ENCODE measurements at regions not wholly inside any gene's neighbourhood (a gene's known extent, or its start where the extent isn't known, plus 50 kb on each side); places are given as distances from the start of the nearest gene placed in this dataset.

DNA sequence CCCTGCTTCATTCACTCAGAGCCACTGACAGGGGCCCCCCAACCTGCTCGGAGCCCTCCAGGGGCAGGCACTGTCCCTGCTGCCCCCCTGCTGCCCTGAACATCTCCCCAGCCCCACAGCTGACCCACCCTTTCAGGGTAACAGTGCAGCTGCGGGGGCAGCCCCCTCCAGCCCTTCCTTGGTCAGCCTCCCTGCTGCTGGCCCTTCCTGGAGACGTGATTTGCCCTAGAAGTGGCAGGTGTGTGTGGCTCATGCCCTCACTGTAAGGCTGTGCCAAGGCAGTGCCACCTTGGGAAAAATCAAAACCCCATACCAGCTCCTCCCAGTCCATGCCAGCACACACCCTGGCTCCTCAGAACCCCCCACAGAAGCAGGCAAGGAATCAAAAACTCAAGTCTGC, 184.2 kb upstream of the HDAC4 start:
- H3K4me1 Mint-ChIP-seq (ENCODE audit: low read depth) = no peaks in the 10 kb centered on the region
- no peaks in the 10 kb centered on the region for H3K27me3 Mint-ChIP-seq
- intact Hi-C loops (cut with DNase I, micrococcal nuclease) = no loop called here
- Histone ChIP-seq H3K4me1 (ENCODE audit: insufficient read depth, low read length) (peaks cover 3% of the 10 kb centered on the region), H3K4me3 (ENCODE audit: low read length) (no peak overlapping the region), H3K27me3 (ENCODE audit: control insufficient read depth in 1 of 2, insufficient read depth in 2 of 2, low read length in 2 of 2) (no peaks in the 10 kb centered on the region), H3K9me3 (ENCODE audit: control insufficient read depth in 1 of 2, insufficient read depth in 1 of 2, low read length in 2 of 2) (no peaks in the 10 kb centered on the region), H3K36me3 (ENCODE audit: insufficient read depth, low read length) (no peaks in the 10 kb centered on the region), H3K27ac (ENCODE audit: low read depth in 1 of 2, low read length in 2 of 2) (no peak overlapping the region)
- ChIA-PET POLR2A (no interaction called here), CTCF (no interaction called here)
- no peak overlapping the region for H3K27ac Mint-ChIP-seq
- no peaks in the 10 kb centered on the region for H3K9me3 Mint-ChIP-seq
- TF ChIP-seq, protein P1, sequence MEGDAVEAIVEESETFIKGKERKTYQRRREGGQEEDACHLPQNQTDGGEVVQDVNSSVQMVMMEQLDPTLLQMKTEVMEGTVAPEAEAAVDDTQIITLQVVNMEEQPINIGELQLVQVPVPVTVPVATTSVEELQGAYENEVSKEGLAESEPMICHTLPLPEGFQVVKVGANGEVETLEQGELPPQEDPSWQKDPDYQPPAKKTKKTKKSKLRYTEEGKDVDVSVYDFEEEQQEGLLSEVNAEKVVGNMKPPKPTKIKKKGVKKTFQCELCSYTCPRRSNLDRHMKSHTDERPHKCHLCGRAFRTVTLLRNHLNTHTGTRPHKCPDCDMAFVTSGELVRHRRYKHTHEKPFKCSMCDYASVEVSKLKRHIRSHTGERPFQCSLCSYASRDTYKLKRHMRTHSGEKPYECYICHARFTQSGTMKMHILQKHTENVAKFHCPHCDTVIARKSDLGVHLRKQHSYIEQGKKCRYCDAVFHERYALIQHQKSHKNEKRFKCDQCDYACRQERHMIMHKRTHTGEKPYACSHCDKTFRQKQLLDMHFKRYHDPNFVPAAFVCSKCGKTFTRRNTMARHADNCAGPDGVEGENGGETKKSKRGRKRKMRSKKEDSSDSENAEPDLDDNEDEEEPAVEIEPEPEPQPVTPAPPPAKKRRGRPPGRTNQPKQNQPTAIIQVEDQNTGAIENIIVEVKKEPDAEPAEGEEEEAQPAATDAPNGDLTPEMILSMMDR (IDR thresholded peaks at IDR 0.05) = no peak
- ATAC-seq (ENCODE audit: poor library complexity) = no peak
- no peak overlapping the region for H3K4me3 Mint-ChIP-seq
- H3K36me3 Mint-ChIP-seq (ENCODE audit: low read depth) = no peaks in the 10 kb centered on the region
- peak in 1 of 14 experiments; percentile 14 for DNase-seq

DNA sequence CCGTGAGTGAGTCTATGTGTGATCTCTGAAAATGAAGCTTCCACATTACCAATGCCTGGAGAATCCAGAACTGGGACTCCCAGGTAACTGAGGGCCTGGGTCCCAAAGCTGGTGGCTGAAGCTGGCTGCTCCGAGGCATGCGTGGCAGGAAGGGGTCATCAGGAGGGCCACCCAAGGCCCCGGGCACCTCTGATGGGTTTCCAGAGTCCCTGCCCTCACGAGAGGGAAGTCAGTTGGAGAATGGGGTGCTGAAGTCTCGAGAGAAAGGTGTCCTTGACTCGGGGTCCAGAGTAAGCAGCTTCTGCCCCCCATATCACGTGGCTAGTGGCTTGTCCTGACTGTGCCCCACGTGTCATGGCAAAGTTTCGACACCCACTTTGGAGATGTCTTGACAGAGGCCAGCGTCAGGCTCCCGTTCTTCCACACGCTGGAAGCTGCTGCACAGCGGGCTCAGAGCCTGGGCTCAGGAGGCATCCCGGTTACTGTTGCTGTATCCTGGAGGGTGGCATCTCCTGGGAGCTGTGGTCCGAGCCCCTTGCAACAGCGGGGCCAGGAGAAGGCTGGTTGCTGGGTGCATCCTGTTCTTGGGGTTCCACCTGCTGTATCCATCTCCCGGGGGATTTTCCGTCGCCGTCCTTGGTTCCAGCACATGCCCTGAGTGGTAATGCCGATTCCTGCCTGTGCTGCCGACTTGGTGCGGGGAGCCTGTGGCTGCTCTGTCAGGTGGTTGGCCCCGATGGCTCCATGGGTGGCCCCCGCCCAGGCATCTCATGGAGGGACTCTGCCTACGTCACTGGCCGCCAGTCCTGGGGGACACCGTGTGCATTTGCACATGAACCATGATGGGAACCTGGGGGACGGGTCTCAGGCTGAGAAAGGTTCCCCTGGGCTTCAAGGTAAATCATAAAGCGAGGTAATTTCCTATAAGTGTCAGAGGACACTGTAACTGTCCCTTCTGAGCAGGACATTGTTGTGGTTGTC, 183.3 kb upstream of the HDAC4 start:
- Histone ChIP-seq H3K4me1 (ENCODE audit: insufficient read depth, low read length) (peaks cover 2% of the 10 kb centered on the region), H3K36me3 (ENCODE audit: insufficient read depth, low read length) (no peaks in the 10 kb centered on the region), H3K27ac (ENCODE audit: low read depth in 1 of 2, low read length in 2 of 2) (no peak overlapping the region), H3K27me3 (ENCODE audit: control insufficient read depth in 1 of 2, insufficient read depth in 2 of 2, low read length in 2 of 2) (no peaks in the 10 kb centered on the region), H3K4me3 (ENCODE audit: low read length) (no peak overlapping the region), H3K9me3 (ENCODE audit: control insufficient read depth in 1 of 2, insufficient read depth in 1 of 2, low read length in 2 of 2) (peaks cover 0 to 3% of the 10 kb centered on the region in 2 experiments)
- TF ChIP-seq, protein P1 (IDR thresholded peaks at IDR 0.05) = no peak
- no peaks in the 10 kb centered on the region for H3K9me3 Mint-ChIP-seq
- intact Hi-C loops (cut with DNase I, micrococcal nuclease) = no loop called here
- CTCF ChIA-PET = no interaction called here
- POLR2A ChIA-PET = no interaction called here
- H3K4me3 Mint-ChIP-seq = no peak overlapping the region
- H3K36me3 Mint-ChIP-seq (ENCODE audit: low read depth) = no peaks in the 10 kb centered on the region
- H3K27me3 Mint-ChIP-seq = no peaks in the 10 kb centered on the region
- H3K27ac Mint-ChIP-seq = no peak overlapping the region
- no peak for ATAC-seq (ENCODE audit: poor library complexity)
- no peaks in the 10 kb centered on the region for H3K4me1 Mint-ChIP-seq (ENCODE audit: low read depth)
- DNase-seq = peak in 1 of 14 experiments; percentile 29

DNA sequence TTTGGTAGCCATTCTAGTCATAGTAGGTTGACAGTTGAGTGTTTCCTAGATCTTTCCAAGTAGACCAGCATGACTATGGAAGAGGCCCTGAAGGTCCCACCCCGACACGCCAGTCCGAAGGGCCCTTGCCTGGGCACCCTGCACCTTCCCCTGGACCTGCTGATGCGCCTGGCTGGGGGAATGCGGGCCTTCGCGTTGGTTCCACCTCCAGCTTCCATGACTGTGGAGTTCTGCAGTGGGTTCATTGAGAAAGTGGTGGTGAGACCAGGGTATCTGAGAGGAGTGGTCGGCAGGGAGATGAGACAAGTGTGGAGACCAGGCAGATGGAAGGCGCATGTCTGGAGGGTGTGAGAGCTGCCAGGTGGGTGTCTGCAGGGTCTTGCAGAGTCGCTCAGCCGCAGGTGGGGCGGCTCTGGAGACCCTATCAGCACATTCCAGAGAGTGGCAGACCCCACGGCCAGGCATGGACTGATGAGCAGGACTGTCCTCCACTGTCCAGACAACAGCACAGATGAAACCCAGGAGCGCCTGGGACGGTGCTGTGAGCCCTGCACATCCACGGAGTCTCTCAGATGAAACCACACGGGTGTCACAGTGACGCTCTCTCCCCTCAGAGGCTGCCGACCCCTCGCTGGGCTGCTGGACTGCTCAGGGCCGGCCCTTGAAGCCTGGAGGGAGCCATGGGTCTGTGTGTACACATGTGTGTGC, 182.5 kb upstream of the HDAC4 start:
- H3K9me3 ChIP-seq (ENCODE audit: control insufficient read depth in 1 of 2, insufficient read depth in 1 of 2, low read length in 2 of 2) = peaks cover 0 to 5% of the 10 kb centered on the region in 2 experiments
- no peaks in the 10 kb centered on the region for H3K9me3 Mint-ChIP-seq
- ATAC-seq (ENCODE audit: poor library complexity) (no peak), DNase-seq (no peak)
- no peaks in the 10 kb centered on the region for H3K36me3 ChIP-seq (ENCODE audit: insufficient read depth, low read length)
- no peaks in the 10 kb centered on the region for H3K36me3 Mint-ChIP-seq (ENCODE audit: low read depth)
- H3K27me3 ChIP-seq (ENCODE audit: control insufficient read depth in 1 of 2, insufficient read depth in 2 of 2, low read length in 2 of 2) = no peaks in the 10 kb centered on the region
- TF ChIP-seq, protein P1 (IDR thresholded peaks at IDR 0.05) = no peak
- no peak overlapping the region for H3K4me3 Mint-ChIP-seq
- H3K27ac Mint-ChIP-seq = no peak overlapping the region
- ChIA-PET POLR2A (no interaction called here), CTCF (no interaction called here)
- H3K27ac ChIP-seq (ENCODE audit: low read depth in 1 of 2, low read length in 2 of 2) = no peak overlapping the region
- no peak overlapping the region for H3K4me3 ChIP-seq (ENCODE audit: low read length)
- H3K4me1 Mint-ChIP-seq (ENCODE audit: low read depth) = no peaks in the 10 kb centered on the region
- no peaks in the 10 kb centered on the region for H3K4me1 ChIP-seq (ENCODE audit: insufficient read depth, low read length)
- intact Hi-C loops (cut with DNase I, micrococcal nuclease) = no loop called here
- H3K27me3 Mint-ChIP-seq = no peaks in the 10 kb centered on the region
